ENCODE measurements at regions not wholly inside any gene's neighbourhood (a gene's known extent, or its start where the extent isn't known, plus 50 kb on each side); places are given as distances from the start of the nearest gene placed in this dataset.

DNA sequence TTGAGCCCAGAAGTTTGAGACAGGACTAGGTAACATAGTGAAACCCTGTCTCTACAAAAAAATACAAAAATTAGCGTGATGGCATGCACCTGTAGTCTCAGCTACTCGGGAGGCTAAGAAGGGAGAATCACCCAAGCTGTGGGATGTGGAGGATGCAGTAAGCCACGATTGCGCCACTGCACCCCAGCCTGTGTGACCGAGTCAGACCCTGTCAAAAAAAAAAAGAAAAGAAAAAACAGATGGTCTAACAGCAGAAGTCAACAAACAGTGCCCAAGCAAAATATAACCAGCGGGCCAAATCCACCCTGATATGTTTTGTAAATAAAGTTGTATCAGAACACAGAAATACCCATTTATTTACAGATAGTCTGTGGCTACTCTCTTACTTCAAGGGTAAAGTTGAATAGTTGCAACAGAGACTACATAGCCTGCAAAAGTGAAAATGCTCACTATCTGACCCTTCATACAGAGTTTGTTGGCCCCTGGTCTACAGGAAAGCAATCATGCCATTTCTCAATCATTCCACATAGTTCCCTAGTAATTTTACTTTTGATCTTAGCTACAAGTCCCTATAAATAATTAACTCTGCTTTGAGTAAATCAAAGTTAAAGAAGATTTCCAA lies 383.7 kb downstream of the TLE1 start:
- H3K4me3 ChIP-seq (ENCODE audit: low read depth, poor library complexity, severe bottlenecking): no peak overlapping the region
- DNase-seq (ENCODE audit: low spot score in 2 of 2): no peak
- WGBS, 2 donors: 87% methylated on average over 6 of the region's 6 CpGs
- TF ChIP-seq POLR2A (IDR thresholded peaks at IDR 0.05) (no peak), CTCF (IDR thresholded peaks at IDR 0.05) (no peak)
- intact Hi-C loops (cut with DNase I; ENCODE audit: low total_unique reads): no loop called here

GRCh38 chr9:81303658-81304057 lies 385.7 kb downstream of the TLE1 start:
- intact Hi-C loops (cut with DNase I; ENCODE audit: low total_unique reads): no loop called here
- TF ChIP-seq POLR2A (IDR thresholded peaks at IDR 0.05) (no peak), CTCF (IDR thresholded peaks at IDR 0.05) (no peak)
- no peak for DNase-seq (ENCODE audit: low spot score in 2 of 2)
- 62 to 77% methylated on average over 5 of the region's 5 CpGs for WGBS, 2 donors
- H3K4me3 ChIP-seq (ENCODE audit: low read depth, poor library complexity, severe bottlenecking): no peak overlapping the region

DNA sequence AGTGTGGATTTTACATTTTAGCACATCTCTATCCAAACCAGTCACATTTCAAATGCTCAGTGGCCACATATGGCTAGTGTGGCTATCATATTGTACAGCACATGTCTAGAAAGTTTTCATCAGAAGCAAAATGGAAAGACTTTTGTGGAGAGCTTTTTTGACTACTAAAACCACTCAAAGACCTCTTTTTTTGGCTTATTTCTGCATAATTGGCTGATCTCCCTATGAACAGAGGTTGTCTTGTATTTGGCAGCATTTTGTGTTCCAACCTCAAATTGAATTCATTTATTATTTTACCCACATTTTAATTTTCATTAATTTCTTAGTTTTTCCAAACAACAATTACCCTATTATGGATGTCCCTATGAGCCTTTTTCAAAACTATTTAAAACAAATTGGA lies 395.7 kb downstream of the TLE1 start:
- no peak for DNase-seq (ENCODE audit: low spot score in 2 of 2)
- no peak overlapping the region for H3K4me3 ChIP-seq (ENCODE audit: low read depth, poor library complexity, severe bottlenecking)
- TF ChIP-seq CTCF (IDR thresholded peaks at IDR 0.05): no peak
- no peak for TF ChIP-seq POLR2A (IDR thresholded peaks at IDR 0.05)
- intact Hi-C loops (cut with DNase I; ENCODE audit: low total_unique reads): no loop called here

DNA sequence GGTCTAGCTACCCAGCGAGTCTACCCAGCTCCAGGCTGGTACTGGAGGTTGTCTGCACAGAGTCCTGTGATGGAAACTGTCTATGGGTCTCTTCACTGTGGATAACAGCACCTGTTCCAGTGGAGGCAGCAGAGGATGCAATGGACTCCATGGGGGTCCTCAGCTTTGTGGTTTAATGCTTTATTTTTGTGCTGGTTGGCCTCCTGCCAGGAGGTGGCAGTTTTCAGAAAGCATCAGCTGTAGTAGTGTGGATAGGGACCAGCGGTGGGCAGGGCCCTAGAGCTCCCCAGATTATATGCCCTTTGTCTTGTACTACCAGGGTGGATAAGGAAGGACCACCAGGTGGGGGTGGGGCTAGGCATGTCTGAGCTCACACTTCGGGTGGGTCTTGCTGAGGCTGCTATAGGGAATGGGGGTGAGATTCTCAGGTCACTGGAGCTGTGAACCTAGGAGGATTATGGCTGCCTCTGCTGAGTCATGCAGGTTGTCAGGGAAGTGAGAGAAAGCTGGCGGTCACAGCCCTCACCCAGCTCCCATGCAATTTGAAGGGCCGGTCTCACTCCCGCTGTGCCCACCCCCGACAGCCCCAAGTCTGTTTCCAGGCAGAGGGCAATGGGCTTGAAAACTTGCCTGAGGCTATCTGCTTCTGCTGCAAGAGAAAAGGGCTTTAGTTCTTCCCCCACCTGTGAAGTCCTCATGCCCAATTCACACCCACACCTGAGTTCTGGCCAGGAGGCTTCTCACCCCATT lies 397.1 kb downstream of the TLE1 start:
- no peak for DNase-seq (ENCODE audit: low spot score in 2 of 2)
- 88 to 92% methylated on average over 7 of the region's 7 CpGs for WGBS, 2 donors
- intact Hi-C loops (cut with DNase I; ENCODE audit: low total_unique reads): no loop called here
- no peak for TF ChIP-seq POLR2A (IDR thresholded peaks at IDR 0.05)
- no peak for TF ChIP-seq CTCF (IDR thresholded peaks at IDR 0.05)
- H3K4me3 ChIP-seq (ENCODE audit: low read depth, poor library complexity, severe bottlenecking): no peak overlapping the region

DNA sequence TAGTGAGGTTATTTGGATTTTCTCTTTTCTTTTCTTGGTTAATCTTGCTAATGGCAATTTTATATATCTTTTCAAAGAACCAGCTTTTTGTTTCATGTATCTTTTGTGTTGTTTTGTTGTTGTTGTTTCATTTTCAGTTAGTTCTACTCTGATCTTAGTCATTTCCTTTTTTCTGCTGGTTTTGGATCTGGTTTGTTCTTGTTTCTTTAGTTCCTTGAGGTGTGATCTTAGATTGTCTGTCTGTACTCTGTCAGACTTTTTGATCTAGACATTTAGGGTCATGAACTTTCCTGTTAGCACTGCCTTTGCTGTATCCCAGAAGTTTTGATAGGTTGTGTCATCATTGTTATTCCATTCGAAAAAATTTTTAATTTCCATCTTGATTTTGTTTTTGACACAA lies 399.7 kb downstream of the TLE1 start:
- TF ChIP-seq CTCF (IDR thresholded peaks at IDR 0.05): no peak
- TF ChIP-seq POLR2A (IDR thresholded peaks at IDR 0.05): no peak
- 85 to 88% methylated on average over 1 of the region's 1 CpG for WGBS, 2 donors
- intact Hi-C loops (cut with DNase I; ENCODE audit: low total_unique reads): no loop called here
- H3K4me3 ChIP-seq (ENCODE audit: low read depth, poor library complexity, severe bottlenecking): no peak overlapping the region
- DNase-seq (ENCODE audit: low spot score in 2 of 2): no peak

GRCh38 chr9:81268048-81268447 lies 421.3 kb downstream of the TLE1 start:
- no peak overlapping the region for H3K4me3 ChIP-seq (ENCODE audit: low read depth, poor library complexity, severe bottlenecking)
- intact Hi-C loops (cut with DNase I; ENCODE audit: low total_unique reads): no loop called here
- 57 to 64% methylated on average over 1 of the region's 1 CpG for WGBS, 2 donors
- no peak for DNase-seq (ENCODE audit: low spot score in 2 of 2)
- TF ChIP-seq POLR2A (IDR thresholded peaks at IDR 0.05): no peak
- TF ChIP-seq CTCF (IDR thresholded peaks at IDR 0.05): no peak
